ENCODE measurements at regions not wholly inside any gene's neighbourhood (a gene's known extent, or its start where the extent isn't known, plus 50 kb on each side); places are given as distances from the start of the nearest gene placed in this dataset.

- WGBS, 3 donors, result 51 to 60% (median 53%) methylated on average over 7 of the region's 7 CpGs
- peak overlapping the region; percentile 54 for H3K4me3 ChIP-seq
- peaks cover 31% of the 10 kb centered on the region for H3K4me1 ChIP-seq (ENCODE audit: insufficient read depth)
- peak overlapping the region; percentile 97 to 99 for H3K27ac ChIP-seq
- intact Hi-C loops (cut with DNase I), result no loop called here
- H3K27me3 ChIP-seq, result no peaks in the 10 kb centered on the region
- H3K36me3 ChIP-seq, result no peaks in the 10 kb centered on the region
- TF ChIP-seq POLR2A (IDR thresholded peaks at IDR 0.05) (no peak), CTCF (IDR thresholded peaks at IDR 0.05) (no peak), EP300 (IDR thresholded peaks at IDR 0.05) (no peak)
- H3K9me3 ChIP-seq, result no peaks in the 10 kb centered on the region
- DNase-seq, result peak; percentile 19 to 48 (median 34)
Measured at GRCh38 chr22:46043339-46043738, 66.4 kb upstream of the WNT7B start.

- Histone ChIP-seq H3K4me3 (peak overlapping the region; percentile 54), H3K4me1 (ENCODE audit: insufficient read depth) (peaks cover 28% of the 10 kb centered on the region), H3K27ac (peak overlapping the region; percentile 97 to 99), H3K9me3 (no peaks in the 10 kb centered on the region), H3K36me3 (no peaks in the 10 kb centered on the region), H3K27me3 (no peaks in the 10 kb centered on the region)
- intact Hi-C loops (cut with DNase I), result no loop called here
- WGBS, 3 donors, result 4 to 8% (median 5%) methylated on average over 28 of the region's 28 CpGs
- TF ChIP-seq POLR2A (IDR thresholded peaks at IDR 0.05), result no peak
- TF ChIP-seq EP300 (IDR thresholded peaks at IDR 0.05), result no peak
- TF ChIP-seq CTCF (IDR thresholded peaks at IDR 0.05), result no peak
- DNase-seq, result peak; percentile 62 to 71 (median 69)
Measured at GRCh38 chr22:46043816-46044620, 67.1 kb upstream of the WNT7B start.

GRCh38 chr22:46044621-46045458 lies 67.9 kb upstream of the WNT7B start:
- 1% methylated on average over 61 to 87 of the region's 87 CpGs for WGBS, 3 donors
- H3K36me3 ChIP-seq, result no peaks in the 10 kb centered on the region
- H3K4me1 ChIP-seq (ENCODE audit: insufficient read depth), result peaks cover 28% of the 10 kb centered on the region
- peak overlapping the region; percentile 54 for H3K4me3 ChIP-seq
- intact Hi-C loops (cut with DNase I), result no loop called here
- H3K27ac ChIP-seq, result peak overlapping the region; percentile 97 to 99
- DNase-seq, result peak in 3 of 5 donors; percentile 57 to 76 (median 59)
- H3K27me3 ChIP-seq, result no peaks in the 10 kb centered on the region
- no peak for TF ChIP-seq CTCF (IDR thresholded peaks at IDR 0.05)
- TF ChIP-seq EP300 (IDR thresholded peaks at IDR 0.05), result no peak
- no peak for TF ChIP-seq POLR2A (IDR thresholded peaks at IDR 0.05)
- no peaks in the 10 kb centered on the region for H3K9me3 ChIP-seq

GRCh38 chr22:46045459-46046298 lies 68.7 kb upstream of the WNT7B start:
- 31 to 42% (median 37%) methylated on average over 11 to 12 of the region's 12 CpGs for WGBS, 3 donors
- H3K4me1 ChIP-seq (ENCODE audit: insufficient read depth), result peaks cover 28% of the 10 kb centered on the region

More at GRCh38 chr22:46045459-46046298, 68.7 kb upstream of the WNT7B start:
- Histone ChIP-seq H3K4me3 (peak overlapping the region; percentile 54), H3K9me3 (no peaks in the 10 kb centered on the region), H3K36me3 (no peaks in the 10 kb centered on the region), H3K27me3 (no peaks in the 10 kb centered on the region), H3K27ac (peak overlapping the region; percentile 97 to 99)
- peak in 4 of 5 donors; percentile 36 to 53 (median 52) for DNase-seq
- intact Hi-C loops (cut with DNase I), result no loop called here
- TF ChIP-seq POLR2A (IDR thresholded peaks at IDR 0.05) (no peak), CTCF (IDR thresholded peaks at IDR 0.05) (no peak), EP300 (IDR thresholded peaks at IDR 0.05) (no peak)

Measured in ovary (tissue), 7 donors.